ENCODE measurements at regions not wholly inside any gene's neighbourhood (a gene's known extent, or its start where the extent isn't known, plus 50 kb on each side); places are given as distances from the start of the nearest gene placed in this dataset.

GRCh38 chr1:66439031-66439740, 94.8 kb upstream of the SGIP1 start:
- no peak for TF ChIP-seq CTCF (IDR thresholded peaks at IDR 0.05)
- no peak for TF ChIP-seq POLR2A (IDR thresholded peaks at IDR 0.05)

Measured in Peyer's patch (tissue), 4 donors.